ENCODE measurements at regions not wholly inside any gene's neighbourhood (a gene's known extent, or its start where the extent isn't known, plus 50 kb on each side); places are given as distances from the start of the nearest gene placed in this dataset.

GRCh38 chr2:194750926-194751325, 906.1 kb upstream of the SLC39A10 start:
- TF ChIP-seq USF1 (IDR thresholded peaks at IDR 0.05): no peak
- TF ChIP-seq MAX (IDR thresholded peaks at IDR 0.05): no peak
- TF ChIP-seq EP300 (IDR thresholded peaks at IDR 0.05; ENCODE audit: borderline replicate concordance): no peak
- no peak for TF ChIP-seq TAF1 (IDR thresholded peaks at IDR 0.05; ENCODE audit: low read depth)
- no peak for TF ChIP-seq ZBTB7A (IDR thresholded peaks at IDR 0.05; ENCODE audit: low read depth)
- TF ChIP-seq NFIC (IDR thresholded peaks at IDR 0.05): no peak
- TF ChIP-seq REST (IDR thresholded peaks at IDR 0.05; ENCODE audit: low read depth): no peak
- TF ChIP-seq EGR1 (IDR thresholded peaks at IDR 0.05): no peak
- TF ChIP-seq CREB1 (IDR thresholded peaks at IDR 0.05; ENCODE audit: low read depth): no peak
- no peak for TF ChIP-seq RAD21 (IDR thresholded peaks at IDR 0.05; ENCODE audit: low read depth)
- TF ChIP-seq TCF12 (IDR thresholded peaks at IDR 0.05; ENCODE audit: low read depth): no peak
- no peak for TF ChIP-seq CEBPB (IDR thresholded peaks at IDR 0.05)
- no peak for TF ChIP-seq FOXM1 (IDR thresholded peaks at IDR 0.05; ENCODE audit: borderline replicate concordance, low read depth)
- no peak for TF ChIP-seq YY1 (IDR thresholded peaks at IDR 0.05; ENCODE audit: low read depth)
- no peak for TF ChIP-seq TEAD4 (IDR thresholded peaks at IDR 0.05)

DNA sequence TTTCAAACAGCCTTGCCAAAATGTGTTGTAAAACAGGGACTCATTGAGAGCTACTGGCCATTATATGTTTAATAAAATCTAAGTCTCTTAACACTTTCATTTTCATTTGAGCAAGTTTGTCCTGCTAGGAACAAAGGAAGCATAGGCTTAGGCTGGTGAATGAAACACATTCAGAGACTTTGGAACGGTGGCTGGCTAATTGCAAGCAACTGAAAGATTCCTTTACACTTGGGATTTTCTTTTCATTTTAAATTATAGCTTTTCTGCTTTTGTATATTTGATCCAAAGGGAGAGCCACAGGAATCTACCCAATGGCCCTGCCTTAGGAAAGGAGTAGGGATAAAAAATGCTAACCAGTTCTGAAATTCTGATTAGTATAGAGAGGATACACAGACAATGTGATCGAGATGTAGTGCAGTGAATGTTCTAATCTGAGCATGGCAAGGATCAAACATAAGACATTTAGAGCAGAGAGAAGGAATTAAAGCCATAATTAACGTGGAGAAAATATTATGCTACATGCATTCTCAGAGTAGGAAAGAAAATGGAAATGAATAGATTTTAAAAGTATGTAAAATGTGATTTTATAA, 911.4 kb upstream of the SLC39A10 start:
- TF ChIP-seq ZBTB7A (IDR thresholded peaks at IDR 0.05; ENCODE audit: low read depth): no peak
- no peak for TF ChIP-seq MAX (IDR thresholded peaks at IDR 0.05)
- TF ChIP-seq YY1 (IDR thresholded peaks at IDR 0.05; ENCODE audit: low read depth): no peak
- no peak for TF ChIP-seq TCF12 (IDR thresholded peaks at IDR 0.05; ENCODE audit: low read depth)
- no peak for TF ChIP-seq REST (IDR thresholded peaks at IDR 0.05; ENCODE audit: low read depth)
- TF ChIP-seq CREB1 (IDR thresholded peaks at IDR 0.05; ENCODE audit: low read depth): no peak
- TF ChIP-seq TAF1 (IDR thresholded peaks at IDR 0.05; ENCODE audit: low read depth): no peak
- no peak for TF ChIP-seq NFIC (IDR thresholded peaks at IDR 0.05)
- no peak for TF ChIP-seq TEAD4 (IDR thresholded peaks at IDR 0.05)
- no peak for TF ChIP-seq EP300 (IDR thresholded peaks at IDR 0.05; ENCODE audit: borderline replicate concordance)
- no peak for TF ChIP-seq USF1 (IDR thresholded peaks at IDR 0.05)
- no peak for TF ChIP-seq CEBPB (IDR thresholded peaks at IDR 0.05)
- TF ChIP-seq FOXM1 (IDR thresholded peaks at IDR 0.05; ENCODE audit: borderline replicate concordance, low read depth): no peak

GRCh38 chr2:194742706-194743105, 914.3 kb upstream of the SLC39A10 start:
- TF ChIP-seq TEAD4 (IDR thresholded peaks at IDR 0.05) (no peak), EGR1 (IDR thresholded peaks at IDR 0.05) (no peak), NFIC (IDR thresholded peaks at IDR 0.05) (no peak), REST (IDR thresholded peaks at IDR 0.05; ENCODE audit: low read depth) (no peak), TCF12 (IDR thresholded peaks at IDR 0.05; ENCODE audit: low read depth) (no peak), MAX (IDR thresholded peaks at IDR 0.05) (no peak), RAD21 (IDR thresholded peaks at IDR 0.05; ENCODE audit: low read depth) (no peak), ZBTB7A (IDR thresholded peaks at IDR 0.05; ENCODE audit: low read depth) (no peak), CREB1 (IDR thresholded peaks at IDR 0.05; ENCODE audit: low read depth) (no peak), FOXM1 (IDR thresholded peaks at IDR 0.05; ENCODE audit: borderline replicate concordance, low read depth) (no peak), EP300 (IDR thresholded peaks at IDR 0.05; ENCODE audit: borderline replicate concordance) (no peak), USF1 (IDR thresholded peaks at IDR 0.05) (no peak)
